Tibial nerve (tissue), 4 donors: ENCODE measurements at regions not wholly inside any gene's neighbourhood (a gene's known extent, or its start where the extent isn't known, plus 50 kb on each side); places are given as distances from the start of the nearest gene placed in this dataset.
"Not testable (repeated sequence)": the region's sequence is repeated elsewhere in the genome, so short reads cannot be mapped to it uniquely, and the experiment has no call there.

Source experiments
- CTCF ChIP-seq, 5 experiments: fragments of 200-600 bp in 3 of 5; fragments of 450-650 bp in 2 of 5; sonication (generic) in 3 of 5; IDR thresholded peaks; one replicate each; pipeline ENCODE4 v1.5.1; 2016 to 2019; ENCODE audit warnings: antibody characterized with exemption in 5 of 5, mild to moderate bottlenecking in 3 of 5, moderate library complexity in 2 of 5
- EP300 ChIP-seq, 2 donors: sonication (generic); formaldehyde crosslinking; IDR thresholded peaks; one replicate each; pipeline ENCODE4 v1.6.1; 2017; ENCODE audit warnings: antibody characterized with exemption in 2 of 2, mild to moderate bottlenecking in 1 of 2
- POLR2A ChIP-seq, 2 donors: fragments of 450-650 bp; IDR thresholded peaks; one replicate each; pipeline ENCODE4 v1.6.1; 2017; ENCODE audit warnings: antibody characterized with exemption in 2 of 2, mild to moderate bottlenecking in 2 of 2, moderate library complexity in 2 of 2

- not testable (repeated sequence) for TF ChIP-seq CTCF, EP300, POLR2A (IDR thresholded peaks at IDR 0.05)
Observed at GRCh38 chr15:22174088-22174487, 93.8 kb downstream of the OR4M2 start.
